Cardiac muscle cell (in vitro differentiated cells and primary cell): ENCODE measurements at regions not wholly inside any gene's neighbourhood (a gene's known extent, or its start where the extent isn't known, plus 50 kb on each side); places are given as distances from the start of the nearest gene placed in this dataset.

Experiments used
- DNase-seq, 2 donors: peaks; one replicate each; pipeline versions ENCODE4 v3.0.0 to v3.0.0-alpha.2; 2010 to 2017; ENCODE audit warnings: low read depth in 1 of 2, low spot score in 1 of 2
- H3K27ac ChIP-seq: fragments of 200-600 bp; sonication (generic); 2 replicates; pipeline ENCODE4 v1.5.1; 2016
- H3K27me3 ChIP-seq: fragments of 200-600 bp; sonication (generic); 2 replicates; pipeline ENCODE4 v1.6.0; 2016; ENCODE audit warnings: control low read depth
- H3K36me3 ChIP-seq: fragments of 200-600 bp; sonication (generic); 2 replicates; pipeline ENCODE4 v1.5.1; 2016; ENCODE audit warnings: control low read depth
- H3K4me1 ChIP-seq: fragments of 200-600 bp; sonication (generic); 2 replicates; pipeline ENCODE4 v1.8.1; 2017; ENCODE audit warnings: low read depth, mild to moderate bottlenecking, mixed run types
- H3K4me3 ChIP-seq: fragments of 200-600 bp; sonication (generic); 2 replicates; pipeline ENCODE4 v1.5.1; 2016; ENCODE audit warnings: mild to moderate bottlenecking
- H3K9me3 ChIP-seq: fragments of 200-600 bp; sonication (generic); 2 replicates; pipeline ENCODE4 v1.5.1; 2017; ENCODE audit warnings: low read depth, mild to moderate bottlenecking, control low read depth
- TF ChIP-seq, protein P1 (sequence below): IDR thresholded peaks from 2 replicates; pipeline ENCODE4 v1.5.1; 2012; ENCODE audit warnings: low read depth, mild to moderate bottlenecking, low read length

DNA sequence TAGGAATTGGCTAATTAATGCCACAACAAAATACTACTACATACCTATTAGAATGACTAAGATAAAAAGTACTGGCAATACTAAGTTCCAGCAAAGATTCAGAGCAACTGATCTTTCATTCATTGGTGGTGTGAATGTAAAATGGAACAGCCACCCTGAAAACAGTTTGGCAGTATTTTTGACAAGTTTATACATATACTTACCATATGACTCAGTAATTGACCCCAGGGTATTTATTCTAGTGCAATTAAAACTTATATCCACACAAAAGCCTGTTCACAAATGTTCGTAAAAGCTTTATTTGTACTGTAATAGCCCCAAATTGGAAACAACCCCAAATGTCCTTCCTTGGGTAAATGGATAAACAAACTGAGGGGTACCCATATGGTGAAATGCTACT is 270.8 kb upstream of the ACTBL2 start:
- Histone ChIP-seq H3K27me3 (no peaks in the 10 kb centered on the region), H3K4me3 (no peak overlapping the region), H3K4me1 (no peaks in the 10 kb centered on the region), H3K36me3 (no peaks in the 10 kb centered on the region), H3K27ac (no peak overlapping the region), H3K9me3 (no peaks in the 10 kb centered on the region)
- TF ChIP-seq, protein P1, sequence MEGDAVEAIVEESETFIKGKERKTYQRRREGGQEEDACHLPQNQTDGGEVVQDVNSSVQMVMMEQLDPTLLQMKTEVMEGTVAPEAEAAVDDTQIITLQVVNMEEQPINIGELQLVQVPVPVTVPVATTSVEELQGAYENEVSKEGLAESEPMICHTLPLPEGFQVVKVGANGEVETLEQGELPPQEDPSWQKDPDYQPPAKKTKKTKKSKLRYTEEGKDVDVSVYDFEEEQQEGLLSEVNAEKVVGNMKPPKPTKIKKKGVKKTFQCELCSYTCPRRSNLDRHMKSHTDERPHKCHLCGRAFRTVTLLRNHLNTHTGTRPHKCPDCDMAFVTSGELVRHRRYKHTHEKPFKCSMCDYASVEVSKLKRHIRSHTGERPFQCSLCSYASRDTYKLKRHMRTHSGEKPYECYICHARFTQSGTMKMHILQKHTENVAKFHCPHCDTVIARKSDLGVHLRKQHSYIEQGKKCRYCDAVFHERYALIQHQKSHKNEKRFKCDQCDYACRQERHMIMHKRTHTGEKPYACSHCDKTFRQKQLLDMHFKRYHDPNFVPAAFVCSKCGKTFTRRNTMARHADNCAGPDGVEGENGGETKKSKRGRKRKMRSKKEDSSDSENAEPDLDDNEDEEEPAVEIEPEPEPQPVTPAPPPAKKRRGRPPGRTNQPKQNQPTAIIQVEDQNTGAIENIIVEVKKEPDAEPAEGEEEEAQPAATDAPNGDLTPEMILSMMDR, result no peak
- DNase-seq, result no peak

DNA sequence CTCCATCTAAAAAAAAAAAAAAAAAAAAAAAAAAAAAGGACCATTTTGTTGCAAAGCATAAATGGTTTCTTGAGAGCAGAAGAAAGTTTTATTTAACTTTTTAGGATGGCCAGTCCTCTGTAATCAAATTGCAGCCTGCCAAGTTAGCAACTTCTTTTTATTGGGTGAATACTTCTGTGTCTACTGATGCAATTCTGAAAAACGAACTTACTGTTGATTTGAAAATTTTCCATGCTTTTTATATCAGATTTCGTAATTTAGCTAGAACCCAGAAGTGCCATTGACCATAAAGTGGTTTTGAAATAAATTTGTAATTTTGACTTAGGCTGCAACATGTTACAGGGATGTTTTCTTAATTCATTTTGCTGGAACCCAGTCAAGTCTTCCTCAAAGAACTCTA is 269.1 kb upstream of the ACTBL2 start:
- Histone ChIP-seq H3K4me1 (no peaks in the 10 kb centered on the region), H3K9me3 (no peaks in the 10 kb centered on the region), H3K27me3 (no peaks in the 10 kb centered on the region), H3K36me3 (no peaks in the 10 kb centered on the region), H3K27ac (no peak overlapping the region), H3K4me3 (no peak overlapping the region)
- TF ChIP-seq, protein P1, result no peak
- peak in 1 of 2 donors; percentile 33 for DNase-seq

DNA sequence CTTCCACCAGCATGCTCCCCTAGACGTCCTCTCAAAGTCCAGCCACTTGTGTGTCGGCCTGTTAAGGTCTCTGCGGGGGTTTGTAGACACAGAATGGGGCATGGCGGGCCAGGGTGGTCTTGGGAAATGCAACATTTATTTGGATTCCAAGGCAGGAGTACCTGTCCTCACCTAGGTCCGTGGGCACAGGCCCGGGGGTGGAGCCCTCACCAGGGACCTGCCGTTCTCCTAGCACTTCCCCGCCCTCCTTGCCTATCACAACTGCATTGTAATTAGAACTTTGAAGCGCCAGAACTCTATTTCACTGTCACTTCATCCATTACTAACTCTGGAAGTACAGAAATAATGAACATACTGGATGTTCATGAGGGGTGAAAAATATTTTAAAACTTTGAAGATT is 268.3 kb upstream of the ACTBL2 start:
- Histone ChIP-seq H3K4me3 (no peak overlapping the region), H3K27ac (no peak overlapping the region), H3K36me3 (no peaks in the 10 kb centered on the region), H3K4me1 (no peaks in the 10 kb centered on the region), H3K9me3 (no peaks in the 10 kb centered on the region), H3K27me3 (no peaks in the 10 kb centered on the region)
- DNase-seq, result no peak
- TF ChIP-seq, protein P1, result no peak

DNA sequence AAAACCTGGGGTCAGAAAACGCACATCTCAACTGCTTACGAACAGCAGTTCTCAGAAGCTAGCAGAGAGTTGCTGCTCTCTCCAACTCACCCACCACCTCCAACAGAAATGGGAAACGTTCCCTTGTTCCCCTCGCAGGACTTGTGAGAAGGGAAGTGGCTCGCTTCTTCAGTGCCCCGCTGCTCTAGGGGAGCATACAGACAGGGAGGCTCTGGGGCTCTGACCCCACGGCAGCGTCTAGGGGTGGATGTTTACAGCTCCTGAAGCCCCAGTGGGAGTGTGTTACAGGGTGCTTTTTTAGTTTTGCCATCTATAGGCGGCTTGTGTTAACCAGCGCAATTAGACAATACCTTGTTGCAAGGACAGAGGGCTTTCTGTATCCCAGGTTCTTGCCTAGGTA is 267.7 kb upstream of the ACTBL2 start:
- Histone ChIP-seq H3K4me1 (no peaks in the 10 kb centered on the region), H3K27ac (no peak overlapping the region), H3K4me3 (no peak overlapping the region), H3K36me3 (no peaks in the 10 kb centered on the region), H3K27me3 (no peaks in the 10 kb centered on the region), H3K9me3 (no peaks in the 10 kb centered on the region)
- TF ChIP-seq, protein P1, result no peak
- no peak for DNase-seq

DNA sequence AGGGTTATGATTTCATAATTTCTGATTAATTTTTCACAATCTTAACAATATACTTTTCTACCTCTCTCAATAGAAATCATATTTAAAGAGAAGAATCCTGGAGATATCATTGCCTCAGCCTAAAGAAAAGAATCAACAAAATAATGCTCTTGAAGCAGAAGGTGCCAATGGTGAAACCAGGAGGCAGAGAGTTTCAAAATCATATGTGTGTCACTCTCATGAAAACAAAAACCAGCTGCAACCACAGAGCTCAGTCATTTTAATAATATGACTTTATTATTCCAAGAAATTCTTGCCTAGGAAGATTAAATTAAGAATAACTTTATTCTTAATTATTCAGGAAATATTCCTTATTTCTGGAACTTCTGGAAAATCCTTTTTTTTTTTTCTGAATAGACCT is 266.8 kb upstream of the ACTBL2 start:
- Histone ChIP-seq H3K27me3 (no peaks in the 10 kb centered on the region), H3K9me3 (no peaks in the 10 kb centered on the region), H3K27ac (no peak overlapping the region), H3K4me1 (no peaks in the 10 kb centered on the region), H3K4me3 (no peak overlapping the region), H3K36me3 (no peaks in the 10 kb centered on the region)
- peak in 1 of 2 donors; percentile 18 for DNase-seq
- TF ChIP-seq, protein P1, result no peak
